Epithelial cell of prostate (primary cell): ENCODE measurements at regions not wholly inside any gene's neighbourhood (a gene's known extent, or its start where the extent isn't known, plus 50 kb on each side); places are given as distances from the start of the nearest gene placed in this dataset.
"Not testable (repeated sequence)": the region's sequence is repeated elsewhere in the genome, so short reads cannot be mapped to it uniquely, and the experiment has no call there.

Experiments
- DNase-seq: peaks from one replicate; pipeline ENCODE4 v3.0.0-alpha.2; 2011; ENCODE audit warnings: low read depth, low spot score
- H3K27ac ChIP-seq: fragments of 450-650 bp; 2 replicates; pipeline ENCODE4 v1.5.1; 2017; ENCODE audit warnings: mild to moderate bottlenecking

- H3K27ac ChIP-seq = no peak overlapping the region
- no peak for DNase-seq
Observed at GRCh38 chr7:119630406-119630969, 642.5 kb upstream of the KCND2 start.

GRCh38 chr7:119633812-119634211, 639.2 kb upstream of the KCND2 start:
- not testable (repeated sequence) for H3K27ac ChIP-seq, DNase-seq

- DNase-seq = no peak
- no peak overlapping the region for H3K27ac ChIP-seq
Observed at GRCh38 chr7:119640326-119640725, 632.6 kb upstream of the KCND2 start.

GRCh38 chr7:119640861-119641260, 632.1 kb upstream of the KCND2 start:
- no peak for DNase-seq
- H3K27ac ChIP-seq = no peak overlapping the region

GRCh38 chr7:119643558-119643957, 629.4 kb upstream of the KCND2 start:
- no peak for DNase-seq
- no peak overlapping the region for H3K27ac ChIP-seq

GRCh38 chr7:119647286-119647685, 625.7 kb upstream of the KCND2 start:
- DNase-seq = no peak
- no peak overlapping the region for H3K27ac ChIP-seq

- DNase-seq, H3K27ac ChIP-seq: not testable (repeated sequence)
Observed at GRCh38 chr7:119648752-119649151, 624.2 kb upstream of the KCND2 start.

GRCh38 chr7:119660080-119660479, 612.9 kb upstream of the KCND2 start:
- no peak overlapping the region for H3K27ac ChIP-seq
- no peak for DNase-seq

- no peak overlapping the region for H3K27ac ChIP-seq
- DNase-seq = no peak
Observed at GRCh38 chr7:119664601-119665000, 608.4 kb upstream of the KCND2 start.

GRCh38 chr7:119665796-119666195, 607.2 kb upstream of the KCND2 start:
- DNase-seq = no peak
- no peak overlapping the region for H3K27ac ChIP-seq

- DNase-seq = no peak
- no peak overlapping the region for H3K27ac ChIP-seq
Observed at GRCh38 chr7:119681336-119681735, 591.6 kb upstream of the KCND2 start.

GRCh38 chr7:119684763-119685162, 588.2 kb upstream of the KCND2 start:
- H3K27ac ChIP-seq = no peak overlapping the region
- DNase-seq = no peak

GRCh38 chr7:119685906-119686305, 587.1 kb upstream of the KCND2 start:
- no peak overlapping the region for H3K27ac ChIP-seq
- no peak for DNase-seq

- no peak for DNase-seq
- no peak overlapping the region for H3K27ac ChIP-seq
Observed at GRCh38 chr7:119688831-119689230, 584.1 kb upstream of the KCND2 start.

GRCh38 chr7:119692541-119692940, 580.4 kb upstream of the KCND2 start:
- DNase-seq = no peak

GRCh38 chr7:119694506-119694905, 578.5 kb upstream of the KCND2 start:
- no peak for DNase-seq
- no peak overlapping the region for H3K27ac ChIP-seq

More at GRCh38 chr7:119692541-119692940, 580.4 kb upstream of the KCND2 start:
- no peak overlapping the region for H3K27ac ChIP-seq

GRCh38 chr7:119696336-119696735, 576.6 kb upstream of the KCND2 start:
- H3K27ac ChIP-seq = no peak overlapping the region
- no peak for DNase-seq

- no peak overlapping the region for H3K27ac ChIP-seq
- no peak for DNase-seq
Observed at GRCh38 chr7:119703895-119704294, 569.1 kb upstream of the KCND2 start.

GRCh38 chr7:119706608-119707007, 566.4 kb upstream of the KCND2 start:
- H3K27ac ChIP-seq = no peak overlapping the region
- DNase-seq = no peak

- no peak for DNase-seq
- H3K27ac ChIP-seq = no peak overlapping the region
Observed at GRCh38 chr7:119708891-119709290, 564.1 kb upstream of the KCND2 start.

GRCh38 chr7:119711104-119711503, 561.9 kb upstream of the KCND2 start:
- no peak overlapping the region for H3K27ac ChIP-seq
- DNase-seq = no peak

GRCh38 chr7:119712886-119713462, 560.0 kb upstream of the KCND2 start:
- H3K27ac ChIP-seq = no peak overlapping the region
- DNase-seq = no peak
